H1 (cell line): ENCODE measurements at regions not wholly inside any gene's neighbourhood (a gene's known extent, or its start where the extent isn't known, plus 50 kb on each side); places are given as distances from the start of the nearest gene placed in this dataset.

ENCODE experiments used
- CHD7 ChIP-seq: fragments of 300-600 bp; sonication (generic); IDR thresholded peaks from 2 replicates; pipeline ENCODE4 v1.7.1; 2012; ENCODE audit warnings: low read length, moderate library complexity, mild to moderate bottlenecking, inconsistent platforms; ENCODE audit not compliant: insufficient replicate concordance
- MAFK ChIP-seq: IDR thresholded peaks from 2 replicates; pipeline ENCODE4 v1.6.1; 2012; ENCODE audit warnings: low read depth, mild to moderate bottlenecking, improper control_type of control experiment, low read length
- SP4 ChIP-seq: IDR thresholded peaks from 2 replicates; pipeline ENCODE4 v1.6.1; 2012; ENCODE audit warnings: low read length, inconsistent platforms
- TAF7 ChIP-seq: optimal IDR thresholded peaks from 2 replicates; pipeline ENCODE3; 2011; ENCODE audit warnings: low read depth, mild to moderate bottlenecking, inconsistent platforms, low read length, moderate library complexity, borderline replicate concordance

GRCh38 chr13:40042991-40043390 is 387.5 kb downstream of the COG6 start (continued):
- TF ChIP-seq CHD7 (no peak), TAF7 (no peak), MAFK (no peak), SP4 (no peak)
